Keratinocyte (primary cell): ENCODE measurements at regions not wholly inside any gene's neighbourhood (a gene's known extent, or its start where the extent isn't known, plus 50 kb on each side); places are given as distances from the start of the nearest gene placed in this dataset.

Source experiments
- CTCF ChIP-seq, 3 experiments: IDR thresholded peaks in 1 of 3; conservative IDR thresholded peaks in 1 of 3; optimal IDR thresholded peaks in 1 of 3; 2 replicates in 2 of 3; 3 replicates in 1 of 3; pipeline versions ENCODE3 to v1.5.1; 2011; ENCODE audit warnings: low read length in 3 of 3, mild to moderate bottlenecking in 3 of 3, moderate library complexity in 2 of 3, control low read depth in 1 of 3, inconsistent platforms in 1 of 3; ENCODE audit not compliant: insufficient read depth in 2 of 3; ENCODE audit errors: extremely low read depth in 1 of 3
- EZH2 ChIP-seq: IDR thresholded peaks from one replicate; pipeline ENCODE4 v1.6.1; 2012; ENCODE audit warnings: inconsistent platforms, mild to moderate bottlenecking, low read length, moderate library complexity

- TF ChIP-seq CTCF (optimal IDR thresholded peaks at IDR 0.05 in 1 of 3, IDR thresholded peaks at IDR 0.05 in 1 of 3, conservative IDR thresholded peaks at IDR 0.05 in 1 of 3; ENCODE audit: extremely low read depth in 1 of 3, insufficient read depth in 2 of 3, low read length in 3 of 3) (no peak), EZH2 (no peak)
These were observed 86.4 kb upstream of the COL5A1 start for GRCh38 chr9:134555094-134555650.
